A549 (cell line): ENCODE measurements at regions not wholly inside any gene's neighbourhood (a gene's known extent, or its start where the extent isn't known, plus 50 kb on each side); places are given as distances from the start of the nearest gene placed in this dataset.

Experiments
- ATAC-seq, 2 experiments: fragments of 200-7000 bp in 1 of 2; fragments of >200 bp in 1 of 2; cut with Nextera tagmentation in 1 of 2; cut with Tn5 transposase in 1 of 2; 3 replicates each; pipeline versions ENCODE4 v1.8.0 to v1.9.1; 2018 to 2020; ENCODE audit warnings: mild to moderate bottlenecking in 1 of 2, moderate library complexity in 1 of 2
- CTCF ChIA-PET: fragments of 300-600 bp; sonication (Branson Sonifier 250); formaldehyde crosslinking; extraction: SDS; loops from one replicate; lab custom pipeline; 2021; ENCODE audit warnings: antibody characterized with exemption, inconsistent platforms; lab: Yijun Ruan, JAX
- POLR2A ChIA-PET: fragments of 350-600 bp; formaldehyde crosslinking; extraction: SDS; loops from one replicate; lab custom pipeline; 2021; ENCODE audit warnings: antibody characterized with exemption, inconsistent platforms; lab: Yijun Ruan, JAX
- DNase-seq, 2 experiments: peaks; one replicate each; pipeline versions ENCODE4 v3.0.0 to v3.0.0-alpha.2; 2011 to 2016; ENCODE audit warnings: low read depth in 1 of 2, low spot score in 1 of 2
- FAIRE-seq: peaks from 2 replicates; lab custom pipeline; 2011; peaks lifted over from hg19 to GRCh38; lab: Jason Lieb, UNC
- H3K27ac ChIP-seq, 2 experiments: fragments of >200 bp; sonication (Bioruptor Twin); formaldehyde crosslinking; 3 replicates each; pipeline ENCODE4 v1.5.1; 2016 to 2017
- H3K4me1 ChIP-seq: fragments of >200 bp; sonication (Bioruptor Twin); formaldehyde crosslinking; 3 replicates; pipeline ENCODE4 v1.6.1; 2016
- H3K4me2 ChIP-seq: fragments of >200 bp; sonication (Bioruptor Twin); formaldehyde crosslinking; 3 replicates; pipeline ENCODE4 v1.6.1; 2016
- H3K4me3 ChIP-seq: fragments of >200 bp; sonication (Bioruptor Twin); formaldehyde crosslinking; 3 replicates; pipeline ENCODE4 v1.5.1; 2016
- H3K9me3 ChIP-seq: fragments of >200 bp; sonication (Bioruptor Twin); formaldehyde crosslinking; 3 replicates; pipeline ENCODE4 v1.6.1; 2016
- BCL3 ChIP-seq: fragments of >200 bp; sonication (Bioruptor Twin); formaldehyde crosslinking; IDR thresholded peaks from 3 replicates; pipeline ENCODE4 v1.6.1; 2016
- EHF ChIP-seq: fragments of 250-450 bp; sonication (Bioruptor Pico); IDR thresholded peaks from 2 replicates; pipeline ENCODE4 v1.5.0; 2020; ENCODE audit warnings: mild to moderate bottlenecking
- ESRRA ChIP-seq: fragments of 150-350 bp; IDR thresholded peaks from 2 replicates; pipeline ENCODE4 v1.6.1; 2014; ENCODE audit warnings: mild to moderate bottlenecking, low read length, borderline replicate concordance
- FOSB ChIP-seq: fragments of 250-450 bp; sonication (Bioruptor Pico); IDR thresholded peaks from 2 replicates; pipeline ENCODE4 v1.5.0; 2020; ENCODE audit warnings: mild to moderate bottlenecking, moderate library complexity
- HEYL ChIP-seq: fragments of 250-450 bp; sonication (Bioruptor Pico); IDR thresholded peaks from 2 replicates; pipeline ENCODE4 v1.8.0; 2021; ENCODE audit warnings: mild to moderate bottlenecking, moderate library complexity
- HOXA7 ChIP-seq: fragments of 250-450 bp; sonication (Bioruptor Pico); IDR thresholded peaks from 2 replicates; pipeline ENCODE4 v1.5.0; 2020; ENCODE audit warnings: mild to moderate bottlenecking, moderate library complexity
- JUN ChIP-seq, 2 experiments: fragments of >200 bp; sonication (Bioruptor Twin); formaldehyde crosslinking; IDR thresholded peaks; 2 replicates in 1 of 2; 3 replicates in 1 of 2; pipeline ENCODE4 v1.6.1; 2016 to 2017
- KDM1A ChIP-seq: fragments of 200-600 bp; sonication (generic); IDR thresholded peaks from 2 replicates; pipeline ENCODE4 v1.6.1; 2016; ENCODE audit warnings: low read depth, mild to moderate bottlenecking
- KDM5A ChIP-seq: fragments of 200-600 bp; sonication (generic); IDR thresholded peaks from 2 replicates; pipeline ENCODE4 v1.6.1; 2016; ENCODE audit warnings: antibody characterized with exemption, mild to moderate bottlenecking
- NPAS2 ChIP-seq: fragments of 250-450 bp; sonication (Bioruptor Pico); IDR thresholded peaks from 2 replicates; pipeline ENCODE4 v1.8.0; 2022; ENCODE audit warnings: mild to moderate bottlenecking, moderate library complexity, borderline replicate concordance
- NR3C1 ChIP-seq: fragments of >200 bp; sonication (Bioruptor Twin); formaldehyde crosslinking; IDR thresholded peaks from 3 replicates; pipeline ENCODE4 v1.6.1; 2017
- POLR2A ChIP-seq: IDR thresholded peaks from 2 replicates; pipeline ENCODE4 v1.6.1; 2012; ENCODE audit warnings: mild to moderate bottlenecking, low read length
- RAD21 ChIP-seq, 2 experiments: fragments of >200 bp in 1 of 2; sonication (Bioruptor Twin) in 1 of 2; formaldehyde crosslinking in 1 of 2; IDR thresholded peaks in 1 of 2; conservative IDR thresholded peaks in 1 of 2; 2 replicates in 1 of 2; 3 replicates in 1 of 2; pipeline ENCODE4 v1.6.1; 2012 to 2018; ENCODE audit warnings: inconsistent platforms in 1 of 2
- RARB ChIP-seq: fragments of 250-450 bp; sonication (Bioruptor Pico); IDR thresholded peaks from 2 replicates; pipeline ENCODE4 v1.8.0; 2021; ENCODE audit warnings: mild to moderate bottlenecking, moderate library complexity
- REST ChIP-seq: fragments of 200-600 bp; sonication (generic); IDR thresholded peaks from 2 replicates; pipeline ENCODE4 v1.6.1; 2016; ENCODE audit warnings: antibody characterized with exemption, mild to moderate bottlenecking, moderate library complexity
- RFX5 ChIP-seq: fragments of 450-650 bp; IDR thresholded peaks from 2 replicates; pipeline ENCODE4 v1.7.1; 2014; ENCODE audit warnings: antibody characterized with exemption, mild to moderate bottlenecking, moderate library complexity
- SMC3 ChIP-seq: fragments of >200 bp; sonication (Bioruptor Twin); formaldehyde crosslinking; IDR thresholded peaks from 3 replicates; pipeline ENCODE4 v1.6.1; 2018; ENCODE audit warnings: inconsistent platforms
- SREBF2 ChIP-seq: fragments of 450-650 bp; IDR thresholded peaks from 2 replicates; pipeline ENCODE4 v1.6.1; 2014; ENCODE audit warnings: mild to moderate bottlenecking, moderate library complexity
- TP53 ChIP-seq: fragments of 250-450 bp; sonication (Bioruptor Pico); IDR thresholded peaks from 2 replicates; pipeline ENCODE4 v1.5.0; 2021; ENCODE audit warnings: mild to moderate bottlenecking, moderate library complexity
- ZFP36 ChIP-seq: fragments of 450-650 bp; IDR thresholded peaks from 2 replicates; pipeline ENCODE4 v1.6.1; 2014; ENCODE audit warnings: borderline replicate concordance; ENCODE audit not compliant: partially characterized antibody
- ZSCAN20 ChIP-seq: fragments of 250-450 bp; sonication (Bioruptor Pico); IDR thresholded peaks from 2 replicates; pipeline ENCODE4 v1.8.0; 2022; ENCODE audit warnings: mild to moderate bottlenecking, moderate library complexity
- WGBS: methylation state at CpG from one replicate; pipeline ENCODE4 v1.1.6; 2017; ENCODE audit errors: missing lambda C conversion rate; 5-methylcytosine and 5-hydroxymethylcytosine counted together
- TF ChIP-seq, protein P1 (sequence below): fragments of 250-450 bp; sonication (Bioruptor Pico); IDR thresholded peaks from 2 replicates; pipeline ENCODE4 v1.5.0; 2020; ENCODE audit warnings: low read depth, mild to moderate bottlenecking, moderate library complexity

GRCh38 chr2:120486441-120486840, 140.5 kb downstream of the INHBB start (continued):
- no peak for TF ChIP-seq EHF
- TF ChIP-seq SMC3 = no peak
- TF ChIP-seq NR3C1 = no peak
- TF ChIP-seq KDM1A = no peak
- no peak for TF ChIP-seq HOXA7 (CRISPR knock-in tag)
- no peak for TF ChIP-seq KDM5A
- no peak for TF ChIP-seq RAD21 (conservative IDR thresholded peaks at IDR 0.05 in 1 of 2, IDR thresholded peaks at IDR 0.05 in 1 of 2)
- TF ChIP-seq ZFP36 = no peak
- no peak for TF ChIP-seq BCL3

- H3K4me3 ChIP-seq = no peak overlapping the region
- CTCF ChIA-PET = interaction anchor here (1.4 to 1.5 kb wide), 2 partner anchors 12 to 144 kb away, joined by 6 to 7 read pairs; no protein-coding TSS in a partner anchor
- ATAC-seq (no peak), FAIRE-seq (no peak), DNase-seq (no peak)
- no peak for TF ChIP-seq RFX5
- TF ChIP-seq, protein P1, sequence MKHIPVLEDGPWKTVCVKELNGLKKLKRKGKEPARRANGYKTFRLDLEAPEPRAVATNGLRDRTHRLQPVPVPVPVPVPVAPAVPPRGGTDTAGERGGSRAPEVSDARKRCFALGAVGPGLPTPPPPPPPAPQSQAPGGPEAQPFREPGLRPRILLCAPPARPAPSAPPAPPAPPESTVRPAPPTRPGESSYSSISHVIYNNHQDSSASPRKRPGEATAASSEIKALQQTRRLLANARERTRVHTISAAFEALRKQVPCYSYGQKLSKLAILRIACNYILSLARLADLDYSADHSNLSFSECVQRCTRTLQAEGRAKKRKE = no peak
- no peak for TF ChIP-seq NR3C1
- no peak for TF ChIP-seq RARB
- no peak for TF ChIP-seq HEYL
- TF ChIP-seq REST = no peak
- no peaks in the 10 kb centered on the region for H3K4me1 ChIP-seq
- POLR2A ChIA-PET = no interaction called here
- 64% methylated on average over 11 of the region's 11 CpGs for WGBS
- no peak overlapping the region for H3K27ac ChIP-seq
- H3K9me3 ChIP-seq = no peaks in the 10 kb centered on the region
- no peak overlapping the region for H3K4me2 ChIP-seq
Measured at GRCh38 chr2:120486946-120487345, 141.0 kb downstream of the INHBB start.

DNA sequence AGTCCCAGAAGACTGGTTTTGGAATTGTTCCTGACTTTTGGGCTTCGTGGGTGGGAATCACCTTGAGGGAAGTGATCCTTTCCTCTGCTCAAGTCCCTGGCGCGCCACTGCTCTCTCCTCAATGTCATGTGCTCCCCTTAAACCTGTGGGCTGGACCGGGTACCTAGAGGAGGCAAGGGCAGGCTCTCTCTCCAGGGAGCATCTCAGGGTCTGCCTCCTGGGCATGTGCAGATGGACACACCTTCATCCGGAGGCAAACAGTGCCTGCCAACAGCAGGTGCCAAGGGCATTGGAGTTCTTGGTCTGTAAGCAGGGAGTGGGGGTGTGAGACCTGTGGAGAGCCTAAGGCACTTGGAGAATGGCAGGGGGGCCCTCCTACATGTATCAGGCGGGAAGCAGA, 142.6 kb downstream of the INHBB start:
- FAIRE-seq (no peak), DNase-seq (no peak), ATAC-seq (no peak)
- H3K4me2 ChIP-seq = no peak overlapping the region
- no peak overlapping the region for H3K27ac ChIP-seq
- TF ChIP-seq HEYL (no peak), POLR2A (no peak), RAD21 (conservative IDR thresholded peaks at IDR 0.05 in 1 of 2, IDR thresholded peaks at IDR 0.05 in 1 of 2) (no peak), FOSB (CRISPR knock-in tag) (no peak), JUN (IDR thresholded peaks at IDR 0.05) (no peak), NPAS2 (CRISPR knock-in tag) (no peak), RFX5 (no peak), RARB (no peak), ESRRA (no peak), ZSCAN20 (no peak), SREBF2 (no peak), TP53 (CRISPR knock-in tag) (no peak)
- no peaks in the 10 kb centered on the region for H3K9me3 ChIP-seq
- H3K4me1 ChIP-seq = no peaks in the 10 kb centered on the region
- 63% methylated on average over 6 of the region's 6 CpGs for WGBS
- no peak overlapping the region for H3K4me3 ChIP-seq
- POLR2A ChIA-PET = no interaction called here
- CTCF ChIA-PET = interaction anchor here (0.9 to 1.8 kb wide), 2 partner anchors 9 to 26 kb away, joined by 3 to 4 read pairs; no protein-coding TSS in a partner anchor
